GM12874 (cell line): ENCODE measurements at regions not wholly inside any gene's neighbourhood (a gene's known extent, or its start where the extent isn't known, plus 50 kb on each side); places are given as distances from the start of the nearest gene placed in this dataset.

Experiments
- TF ChIP-seq, protein P1 (sequence below): IDR thresholded peaks from 2 replicates; pipeline ENCODE4 v1.5.1; 2011; ENCODE audit warnings: low read depth, mild to moderate bottlenecking, control low read depth, low read length, moderate library complexity; ENCODE audit not compliant: insufficient read depth

DNA sequence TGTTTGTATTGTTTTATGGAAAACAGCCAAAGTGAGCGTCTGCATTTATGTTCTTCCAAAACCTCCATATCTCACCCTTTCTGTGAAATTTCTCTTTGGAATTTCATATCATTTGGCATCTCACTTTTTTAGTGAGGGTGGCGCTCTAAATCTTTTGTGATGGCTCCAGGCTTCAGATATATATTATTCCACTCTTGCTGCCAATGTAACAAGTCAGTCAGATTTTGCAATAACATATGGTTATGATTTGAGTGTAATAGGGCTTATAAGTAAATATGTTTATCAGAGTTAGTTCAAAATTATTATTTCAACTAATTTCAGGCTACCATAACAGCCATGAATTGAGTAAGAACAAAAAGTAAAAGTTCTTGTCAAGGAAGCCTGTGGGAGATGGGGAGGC, 314.7 kb downstream of the PDGFC start:
- TF ChIP-seq, protein P1, sequence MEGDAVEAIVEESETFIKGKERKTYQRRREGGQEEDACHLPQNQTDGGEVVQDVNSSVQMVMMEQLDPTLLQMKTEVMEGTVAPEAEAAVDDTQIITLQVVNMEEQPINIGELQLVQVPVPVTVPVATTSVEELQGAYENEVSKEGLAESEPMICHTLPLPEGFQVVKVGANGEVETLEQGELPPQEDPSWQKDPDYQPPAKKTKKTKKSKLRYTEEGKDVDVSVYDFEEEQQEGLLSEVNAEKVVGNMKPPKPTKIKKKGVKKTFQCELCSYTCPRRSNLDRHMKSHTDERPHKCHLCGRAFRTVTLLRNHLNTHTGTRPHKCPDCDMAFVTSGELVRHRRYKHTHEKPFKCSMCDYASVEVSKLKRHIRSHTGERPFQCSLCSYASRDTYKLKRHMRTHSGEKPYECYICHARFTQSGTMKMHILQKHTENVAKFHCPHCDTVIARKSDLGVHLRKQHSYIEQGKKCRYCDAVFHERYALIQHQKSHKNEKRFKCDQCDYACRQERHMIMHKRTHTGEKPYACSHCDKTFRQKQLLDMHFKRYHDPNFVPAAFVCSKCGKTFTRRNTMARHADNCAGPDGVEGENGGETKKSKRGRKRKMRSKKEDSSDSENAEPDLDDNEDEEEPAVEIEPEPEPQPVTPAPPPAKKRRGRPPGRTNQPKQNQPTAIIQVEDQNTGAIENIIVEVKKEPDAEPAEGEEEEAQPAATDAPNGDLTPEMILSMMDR, result no peak

DNA sequence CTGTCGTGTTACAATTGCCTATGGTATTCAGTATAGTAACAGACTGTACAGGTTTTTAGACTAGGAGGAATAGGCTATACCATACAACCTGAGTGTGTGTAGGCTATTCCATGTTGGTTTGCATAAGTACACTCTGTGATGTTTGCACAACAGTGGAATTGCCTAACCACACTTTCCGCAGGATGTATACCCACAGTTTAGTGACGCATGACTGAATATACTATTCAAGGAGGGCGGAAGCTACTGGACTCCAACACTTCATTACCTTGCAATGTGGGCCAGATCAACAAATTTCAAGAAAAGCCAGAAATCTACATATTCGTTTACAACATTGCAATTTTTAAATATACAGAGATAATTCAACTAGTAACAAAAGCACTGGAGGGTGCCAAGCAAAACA, 317.2 kb downstream of the PDGFC start:
- TF ChIP-seq, protein P1, result no peak

DNA sequence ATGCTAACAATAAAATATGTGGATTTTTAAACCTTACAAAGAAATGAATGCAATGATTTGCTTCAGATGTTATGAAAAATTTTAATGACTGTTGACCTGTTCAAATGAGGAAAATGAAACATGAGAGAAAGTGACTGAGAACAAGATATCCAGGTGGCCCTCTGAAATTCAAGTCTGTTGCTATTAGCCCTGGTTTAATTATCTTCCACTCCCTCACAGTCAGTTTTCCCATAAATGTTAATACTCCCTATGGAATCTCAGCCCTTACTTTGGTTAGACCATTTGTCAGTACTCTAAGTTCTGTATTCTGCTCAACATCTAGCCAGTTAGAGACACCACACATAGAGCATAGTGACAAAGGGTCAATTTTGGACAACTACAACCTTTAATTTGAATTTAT, 327.8 kb downstream of the PDGFC start:
- TF ChIP-seq, protein P1, result no peak

DNA sequence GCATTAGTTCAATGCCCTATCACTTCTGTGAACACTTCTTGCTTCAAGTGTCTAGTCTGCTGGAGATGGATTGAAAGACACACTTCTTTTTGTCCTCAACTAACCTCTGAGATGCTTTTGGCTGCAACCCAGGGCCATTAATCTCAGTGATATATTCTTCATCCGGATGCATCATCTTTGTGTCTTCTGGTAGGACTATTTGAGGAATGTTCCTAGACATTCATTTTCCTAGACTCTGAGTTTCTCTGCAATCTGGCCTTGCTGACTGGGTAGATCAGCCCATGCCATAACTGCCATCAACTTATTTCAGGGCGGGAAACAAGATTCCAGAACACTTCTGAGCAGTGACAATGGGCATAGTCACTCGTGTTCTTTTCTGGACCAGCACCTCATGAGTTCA, 329.4 kb downstream of the PDGFC start:
- TF ChIP-seq, protein P1, result no peak

DNA sequence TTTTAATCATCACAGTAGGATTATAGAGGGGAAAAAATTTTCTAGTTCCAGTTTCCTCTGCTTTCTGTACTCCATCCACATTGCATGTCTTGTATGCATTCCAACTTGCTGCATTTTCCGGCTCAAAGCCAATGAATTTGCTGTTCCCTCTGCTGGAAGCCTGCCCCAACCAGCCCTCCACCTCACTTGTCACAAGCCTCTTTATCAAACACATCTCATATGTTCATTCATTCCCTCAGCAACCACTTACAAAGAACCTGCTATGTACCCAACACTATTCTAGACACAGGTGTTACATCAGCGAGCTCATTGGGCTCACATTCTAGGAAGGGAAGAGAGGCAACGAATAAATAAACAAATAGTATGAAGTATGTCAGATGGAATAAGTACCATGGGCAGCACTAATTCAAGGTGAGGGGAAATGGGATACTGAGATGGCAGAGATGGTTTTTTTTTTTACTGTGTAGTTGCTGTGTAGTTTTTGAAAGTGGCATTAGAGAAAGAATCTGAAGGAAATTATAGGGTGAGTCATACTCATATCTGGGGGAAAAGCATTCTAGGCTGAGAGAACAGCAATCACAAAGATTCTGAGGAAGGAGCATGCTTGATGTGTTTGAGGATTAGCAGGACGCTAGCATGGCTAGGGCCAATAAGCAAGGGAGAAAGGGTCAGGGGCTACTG, 332.5 kb downstream of the PDGFC start:
- TF ChIP-seq, protein P1, result no peak

DNA sequence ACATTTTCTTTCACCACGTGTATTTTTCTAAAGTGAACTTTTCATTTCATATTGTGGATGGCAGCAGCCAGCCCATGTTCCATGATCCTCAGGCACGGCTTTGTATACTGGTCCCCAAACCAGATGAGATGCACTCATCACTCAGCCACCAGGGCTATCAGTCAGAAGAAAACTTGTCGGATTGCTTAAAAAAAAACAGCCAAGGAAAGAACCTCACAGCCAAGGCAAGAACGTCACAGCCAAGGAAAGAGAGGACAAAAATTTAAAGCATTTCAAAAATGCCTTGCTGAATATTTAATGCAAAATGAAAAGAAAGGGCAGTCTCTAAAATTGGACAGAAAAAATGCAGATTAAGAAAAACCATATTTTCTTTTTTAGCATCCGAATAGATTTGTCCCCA, 333.3 kb downstream of the PDGFC start:
- TF ChIP-seq, protein P1, result no peak

DNA sequence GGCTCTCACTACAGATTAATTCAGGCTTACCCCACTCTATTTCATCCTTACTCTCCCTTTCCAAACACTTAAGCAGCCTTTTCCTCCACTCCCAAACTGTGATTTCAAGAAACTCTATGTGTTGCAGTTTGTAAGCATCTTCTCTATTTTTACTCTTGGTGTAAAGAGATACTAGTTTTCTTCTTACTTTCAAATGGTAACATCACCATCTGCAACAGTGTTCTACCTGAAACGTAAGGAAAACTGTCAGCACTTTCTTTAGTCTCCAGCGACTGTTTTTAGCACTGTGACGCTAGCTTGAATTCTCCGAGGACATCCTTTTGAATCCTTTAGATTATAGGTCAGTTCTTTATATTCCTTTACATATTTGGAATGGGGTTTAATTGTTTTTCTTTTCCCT, 335.2 kb downstream of the PDGFC start:
- TF ChIP-seq, protein P1, result no peak
